ENCODE measurements at regions not wholly inside any gene's neighbourhood (a gene's known extent, or its start where the extent isn't known, plus 50 kb on each side); places are given as distances from the start of the nearest gene placed in this dataset.
A peak's percentile ranks its signal among the peaks of the same experiment; 100 is the strongest.
"Not testable (repeated sequence)": the region's sequence is repeated elsewhere in the genome, so short reads cannot be mapped to it uniquely, and the experiment has no call there.

GRCh38 chr2:230614040-230614439 lies 98.6 kb upstream of the CAB39 start:
- ChIA-PET CTCF (interaction anchor here (0.8 to 6.4 kb wide), 8 partner anchors 11 to 454 kb away, joined by 3 to 66 read pairs (median 4); no protein-coding TSS in a partner anchor), POLR2A (interaction anchor here (1.4 kb wide), 1 partner anchor 202 kb away, joined by 3 read pairs; no protein-coding TSS in a partner anchor)
- Histone ChIP-seq H4K20me1 (ENCODE audit: control insufficient read depth, insufficient read depth, low read length, poor library complexity, severe bottlenecking) (no peaks in the 10 kb centered on the region), H3K27ac (ENCODE audit: low read length in 2 of 2) (no peak overlapping the region), H3K4me1 (ENCODE audit: control insufficient read depth in 2 of 2, insufficient read depth in 2 of 2, low read length in 2 of 2) (peaks cover 27 to 44% of the 10 kb centered on the region in 2 donors), H3K36me3 (replicated peaks in 1 of 2; ENCODE audit: control extremely low read depth in 1 of 2, control insufficient read depth in 1 of 2, extremely low read depth in 1 of 2, insufficient read depth in 2 of 2, low read length in 1 of 2) (no peaks in the 10 kb centered on the region), H3K4me2 (replicated peaks; ENCODE audit: low read depth, low read length, poor library complexity, severe bottlenecking) (peak overlapping the region; percentile 73), H3K27me3 (replicated peaks in 1 of 4; ENCODE audit: control extremely low read depth in 1 of 4, control insufficient read depth in 3 of 4, insufficient read depth in 4 of 4, low read length in 3 of 4) (no peaks in the 10 kb centered on the region), H3K9me3 (ENCODE audit: control extremely low read depth in 1 of 3, control insufficient read depth in 2 of 3, insufficient read depth in 1 of 3, low read length in 2 of 3) (peaks cover 0 to 6% (median 4%) of the 10 kb centered on the region in 3 donors), H3K4me3 (ENCODE audit: control extremely low read depth in 1 of 5, extremely low read depth in 1 of 5, insufficient read depth in 1 of 5, low read depth in 2 of 5, low read length in 4 of 5) (no peak overlapping the region), H2AFZ (ENCODE audit: insufficient read depth, low read depth, low read length, poor library complexity, severe bottlenecking) (no peak overlapping the region), H3K79me2 (ENCODE audit: control insufficient read depth, insufficient read depth, low read length) (peaks cover 22% of the 10 kb centered on the region), H3K9ac (ENCODE audit: low read length) (no peak overlapping the region)
- Mint-ChIP-seq H3K4me1 (peaks cover 50% of the 10 kb centered on the region), H3K4me3 (peak overlapping the region; percentile 23), H3K27me3 (no peaks in the 10 kb centered on the region), H3K27ac (no peak overlapping the region), H3K9me3 (ENCODE audit: insufficient read depth) (peaks cover 5% of the 10 kb centered on the region)
- DNase-seq (no peak), ATAC-seq (ENCODE audit: low read depth) (no peak)
- intact Hi-C loops (cut with micrococcal nuclease): loop anchor here (5.0 kb wide), 3 partner anchors 77 to 387 kb away; partner anchors contain the start of gene SP140
- no peak for TF ChIP-seq EZH2 (IDR thresholded peaks at IDR 0.05; ENCODE audit: borderline replicate concordance, insufficient read depth, low read depth, low read length, poor library complexity, severe bottlenecking)
- TF ChIP-seq CTCF (IDR thresholded peaks at IDR 0.05): no peak
- 100% methylated on average over 2 of the region's 7 CpGs for WGBS (ENCODE audit: insufficient coverage)

DNA sequence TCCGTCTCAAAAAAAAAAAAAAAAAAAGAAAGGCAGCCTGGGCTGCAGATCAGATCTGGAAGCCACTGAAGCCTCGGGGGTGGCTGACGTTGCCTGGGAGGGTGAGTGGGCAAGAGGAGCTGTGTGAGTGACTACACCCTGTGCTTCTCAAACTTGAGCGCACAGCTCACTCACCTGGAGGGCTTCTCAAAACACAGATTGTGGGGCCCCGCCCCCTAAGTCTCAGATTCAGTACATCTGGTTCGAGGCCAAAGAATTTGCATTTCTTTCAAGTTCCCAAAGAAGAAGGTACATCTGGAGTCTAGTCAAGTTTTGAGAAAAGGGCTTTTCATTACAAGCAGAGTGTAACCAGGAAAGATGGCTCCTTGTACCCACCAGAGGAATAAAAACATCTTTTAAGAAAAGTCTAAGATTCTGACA lies 97.7 kb upstream of the CAB39 start:
- H3K4me3 ChIP-seq (ENCODE audit: control extremely low read depth in 1 of 5, extremely low read depth in 1 of 5, insufficient read depth in 1 of 5, low read depth in 2 of 5, low read length in 4 of 5): peak overlapping the region in 2 of 5 experiments; percentile 12 to 18
- H2AFZ ChIP-seq (ENCODE audit: insufficient read depth, low read depth, low read length, poor library complexity, severe bottlenecking): peak overlapping the region; percentile 72
- POLR2A ChIA-PET: interaction anchor here (0.6 to 1.4 kb wide), 15 partner anchors 12 to 692 kb away, joined by 3 to 6 read pairs (median 4); partner anchors contain the start of genes CAB39 and FBXO36
- Mint-ChIP-seq H3K9me3 (ENCODE audit: insufficient read depth) (no peaks in the 10 kb centered on the region), H3K27me3 (no peaks in the 10 kb centered on the region), H3K4me3 (peak overlapping the region; percentile 75), H3K4me1 (peaks cover 42% of the 10 kb centered on the region), H3K27ac (peak overlapping the region; percentile 86)
- H3K36me3 ChIP-seq (replicated peaks in 1 of 2; ENCODE audit: control extremely low read depth in 1 of 2, control insufficient read depth in 1 of 2, extremely low read depth in 1 of 2, insufficient read depth in 2 of 2, low read length in 1 of 2): no peaks in the 10 kb centered on the region
- peak; percentile 85 for ATAC-seq (ENCODE audit: low read depth)
- peak overlapping the region; percentile 26 for H3K9ac ChIP-seq (ENCODE audit: low read length)
- peaks cover 22% of the 10 kb centered on the region for H3K79me2 ChIP-seq (ENCODE audit: control insufficient read depth, insufficient read depth, low read length)
- peaks cover 0 to under 1% (median 0%) of the 10 kb centered on the region in 3 donors for H3K9me3 ChIP-seq (ENCODE audit: control extremely low read depth in 1 of 3, control insufficient read depth in 2 of 3, insufficient read depth in 1 of 3, low read length in 2 of 3)
- H3K27me3 ChIP-seq (replicated peaks in 1 of 4; ENCODE audit: control extremely low read depth in 1 of 4, control insufficient read depth in 3 of 4, insufficient read depth in 4 of 4, low read length in 3 of 4): no peaks in the 10 kb centered on the region
- intact Hi-C loops (cut with micrococcal nuclease): loop anchor here (1.0 to 5.0 kb wide), 5 partner anchors 78 to 388 kb away; partner anchors contain the start of gene SP140
- no peaks in the 10 kb centered on the region for H4K20me1 ChIP-seq (ENCODE audit: control insufficient read depth, insufficient read depth, low read length, poor library complexity, severe bottlenecking)
- TF ChIP-seq CTCF (IDR thresholded peaks at IDR 0.05) (no peak), EZH2 (IDR thresholded peaks at IDR 0.05; ENCODE audit: borderline replicate concordance, insufficient read depth, low read depth, low read length, poor library complexity, severe bottlenecking) (no peak)
- H3K4me2 ChIP-seq (replicated peaks; ENCODE audit: low read depth, low read length, poor library complexity, severe bottlenecking): peak overlapping the region; percentile 73
- CTCF ChIA-PET: interaction anchor here (0.7 to 6.4 kb wide), 18 partner anchors 11 to 546 kb away, joined by 3 to 66 read pairs (median 4); partner anchors contain the start of genes CAB39 and SLC16A14
- H3K4me1 ChIP-seq (ENCODE audit: control insufficient read depth in 2 of 2, insufficient read depth in 2 of 2, low read length in 2 of 2): peaks cover 27 to 42% of the 10 kb centered on the region in 2 donors
- peak overlapping the region; percentile 0 to 46 for H3K27ac ChIP-seq (ENCODE audit: low read length in 2 of 2)
- 9% methylated on average over 5 of the region's 6 CpGs for WGBS (ENCODE audit: insufficient coverage)
- DNase-seq: peak; percentile 84

DNA sequence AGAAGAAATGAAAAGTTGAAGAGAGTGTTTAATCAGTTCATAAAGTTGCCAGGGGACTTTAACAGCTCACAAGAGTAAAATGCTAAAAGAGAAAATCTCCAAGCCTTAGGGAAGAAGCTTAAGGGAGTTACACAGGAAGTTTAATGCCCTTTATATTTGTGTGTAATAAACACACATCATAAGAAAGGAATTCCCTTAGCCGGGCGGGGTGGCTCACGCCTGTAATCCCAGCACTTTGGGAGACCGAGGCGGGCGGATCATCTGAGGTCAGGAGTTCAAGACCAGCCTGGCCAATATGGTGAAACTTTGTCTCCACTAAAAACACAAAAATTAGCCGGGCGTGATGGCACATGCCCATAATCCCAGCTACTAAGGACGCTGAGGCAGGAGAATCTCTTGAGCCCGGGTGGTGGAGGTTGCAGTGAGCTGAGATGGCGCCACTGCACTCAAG lies 95.4 kb upstream of the CAB39 start:
- DNase-seq; H3K4me3 ChIP-seq (ENCODE audit: control extremely low read depth in 1 of 5, extremely low read depth in 1 of 5, insufficient read depth in 1 of 5, low read depth in 2 of 5, low read length in 4 of 5); H3K79me2 ChIP-seq (ENCODE audit: control insufficient read depth, insufficient read depth, low read length); H3K27me3 Mint-ChIP-seq; ATAC-seq (ENCODE audit: low read depth); H3K9me3 Mint-ChIP-seq (ENCODE audit: insufficient read depth); H3K4me3 Mint-ChIP-seq; H3K9me3 ChIP-seq (ENCODE audit: control extremely low read depth in 1 of 3, control insufficient read depth in 2 of 3, insufficient read depth in 1 of 3, low read length in 2 of 3); H3K4me2 ChIP-seq (replicated peaks; ENCODE audit: low read depth, low read length, poor library complexity, severe bottlenecking); H2AFZ ChIP-seq (ENCODE audit: insufficient read depth, low read depth, low read length, poor library complexity, severe bottlenecking); H3K36me3 ChIP-seq (replicated peaks in 1 of 2; ENCODE audit: control extremely low read depth in 1 of 2, control insufficient read depth in 1 of 2, extremely low read depth in 1 of 2, insufficient read depth in 2 of 2, low read length in 1 of 2); H4K20me1 ChIP-seq (ENCODE audit: control insufficient read depth, insufficient read depth, low read length, poor library complexity, severe bottlenecking); H3K27ac ChIP-seq (ENCODE audit: low read length in 2 of 2); H3K27ac Mint-ChIP-seq; POLR2A ChIA-PET; H3K9ac ChIP-seq (ENCODE audit: low read length); intact Hi-C loops (cut with micrococcal nuclease); H3K27me3 ChIP-seq (replicated peaks in 1 of 4; ENCODE audit: control extremely low read depth in 1 of 4, control insufficient read depth in 3 of 4, insufficient read depth in 4 of 4, low read length in 3 of 4): not testable (repeated sequence)
- WGBS (ENCODE audit: insufficient coverage): 98% methylated on average over 6 of the region's 11 CpGs
- CTCF ChIA-PET: interaction anchor here (0.7 to 1.5 kb wide), 3 partner anchors 181 to 609 kb away, joined by 3 read pairs; no protein-coding TSS in a partner anchor
- H3K4me1 Mint-ChIP-seq: peaks cover 24% of the 10 kb centered on the region
- H3K4me1 ChIP-seq (ENCODE audit: control insufficient read depth in 2 of 2, insufficient read depth in 2 of 2, low read length in 2 of 2): peaks cover 8 to 20% of the 10 kb centered on the region in 2 donors

Data from B cell (primary cell).